ENCODE measurements at regions not wholly inside any gene's neighbourhood (a gene's known extent, or its start where the extent isn't known, plus 50 kb on each side); places are given as distances from the start of the nearest gene placed in this dataset.
"Not testable (repeated sequence)": the region's sequence is repeated elsewhere in the genome, so short reads cannot be mapped to it uniquely, and the experiment has no call there.

DNA sequence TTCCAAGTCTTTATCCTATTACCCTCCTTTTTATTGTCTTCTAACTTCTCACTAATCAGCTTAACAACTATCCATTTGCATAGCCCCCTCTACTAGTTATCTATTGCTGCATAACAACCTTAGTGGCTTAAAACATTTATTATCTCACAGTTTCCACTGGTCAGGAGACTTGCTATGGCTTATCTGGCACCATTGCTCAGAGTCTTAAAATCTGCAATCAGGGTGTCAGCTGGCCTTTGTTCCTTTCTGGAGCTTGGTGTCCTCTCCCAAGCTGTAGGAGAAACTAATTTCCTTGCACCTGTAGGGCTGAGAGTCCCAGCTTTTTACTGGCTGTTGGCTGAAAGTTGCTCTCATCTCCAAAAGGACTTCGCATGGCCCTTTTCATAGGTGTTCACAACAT is 137.0 kb upstream of the SMIM31 start:
- DNase-seq: no peak

DNA sequence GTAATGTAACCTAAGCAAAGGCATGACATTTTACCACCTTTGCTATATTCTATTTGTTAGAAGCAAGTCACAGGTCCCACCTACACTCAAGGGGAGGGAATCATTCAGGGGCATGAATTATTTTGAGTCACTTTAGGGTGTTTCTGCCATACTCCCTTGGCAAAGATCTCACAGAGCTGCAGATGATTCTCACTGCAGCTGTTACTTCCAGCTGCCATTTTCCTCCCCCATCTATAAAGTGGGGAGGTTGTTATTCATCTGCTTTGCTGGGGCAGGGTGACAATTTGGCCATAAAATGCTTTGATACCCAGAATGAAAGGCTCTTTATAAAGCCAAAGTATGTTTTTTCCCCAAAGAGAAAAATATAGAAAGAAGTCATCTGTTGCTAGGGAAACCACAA is 136.5 kb upstream of the SMIM31 start:
- no peak for DNase-seq

DNA sequence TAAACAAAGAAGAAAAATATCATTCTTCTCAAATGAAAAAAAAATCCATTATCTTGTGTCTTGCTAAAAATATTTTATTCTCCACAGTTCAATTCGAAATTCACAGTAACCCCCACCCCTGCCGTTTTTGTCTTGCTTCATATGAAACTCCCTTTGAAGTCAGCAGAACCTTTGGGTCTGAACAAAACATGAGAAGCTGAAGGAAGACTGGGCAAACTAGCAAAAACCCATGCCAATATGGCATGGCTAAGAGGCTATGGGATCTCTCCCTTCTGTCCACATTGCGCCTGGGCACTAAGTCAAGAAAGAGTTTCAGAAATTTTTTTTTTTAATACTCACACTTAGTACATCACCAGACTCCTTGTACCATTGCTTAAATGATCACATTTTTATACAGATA is 136.0 kb upstream of the SMIM31 start:
- no peak for DNase-seq

DNA sequence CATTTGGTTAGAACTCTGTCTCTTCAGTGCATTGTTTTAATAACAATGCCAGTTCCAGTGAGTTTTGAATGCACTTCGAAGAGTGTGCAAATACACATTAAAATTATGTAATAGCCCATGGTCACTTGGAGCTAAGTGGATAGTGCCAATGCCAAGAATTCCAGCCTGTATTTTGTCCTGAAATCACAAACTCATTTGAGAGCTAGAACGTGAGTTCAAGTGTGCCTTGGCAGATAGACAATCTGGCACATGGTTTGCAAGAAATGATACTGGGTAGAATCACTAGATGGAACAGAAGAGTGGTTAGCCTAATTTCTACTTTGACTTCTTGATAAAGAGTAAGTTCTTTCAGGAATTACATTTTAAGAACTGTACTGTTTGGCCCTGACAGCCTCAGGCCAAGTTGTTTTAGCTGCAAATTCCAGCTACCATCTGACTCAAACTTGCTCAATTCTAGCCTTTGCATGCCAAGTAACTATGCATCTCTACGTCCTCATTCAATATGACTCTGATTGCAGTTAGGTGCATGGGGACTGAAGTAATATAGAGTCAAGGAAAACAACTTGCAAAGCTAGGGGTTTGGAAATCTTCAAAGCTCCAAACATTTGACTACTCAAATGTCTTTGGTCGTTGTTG is 131.9 kb upstream of the SMIM31 start:
- DNase-seq: no peak

DNA sequence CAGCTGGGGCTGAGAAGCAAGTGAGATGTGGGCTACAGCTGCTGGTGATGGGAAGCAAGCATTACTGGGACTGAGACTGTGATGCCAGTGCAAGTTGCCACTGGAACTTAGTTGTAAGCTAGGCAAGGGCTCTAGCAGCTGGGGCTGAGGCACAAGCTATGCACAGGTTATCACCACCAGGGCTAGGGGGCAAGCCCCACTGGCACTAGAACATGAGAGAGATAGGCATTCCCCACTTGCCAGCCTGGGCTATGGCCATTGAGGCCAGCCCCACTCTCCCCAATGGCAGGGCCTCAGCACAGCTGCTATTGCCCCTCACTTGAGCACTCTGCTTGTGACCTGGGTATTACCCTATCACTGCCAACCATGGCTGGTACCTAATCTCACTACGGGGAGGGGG is 130.8 kb upstream of the SMIM31 start:
- no peak for DNase-seq

DNA sequence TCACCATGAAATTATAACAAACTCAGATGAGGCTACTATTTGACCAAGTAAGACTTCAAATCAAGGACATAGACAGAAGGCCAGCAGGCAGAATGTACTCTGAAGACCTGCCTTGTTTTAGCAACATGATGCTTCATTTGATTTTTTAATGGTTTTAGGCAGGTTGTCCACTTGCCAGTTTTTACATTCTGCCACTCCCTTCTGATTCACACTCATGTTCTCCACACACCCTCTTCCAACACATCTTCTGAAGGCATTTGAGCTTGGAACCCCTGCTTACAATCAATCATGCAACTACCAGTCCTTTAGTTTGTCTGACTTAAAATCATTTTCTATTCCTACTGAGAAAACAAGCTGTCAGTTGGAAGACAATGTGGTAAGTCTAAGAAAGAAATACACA is 114.9 kb upstream of the SMIM31 start:
- no peak for DNase-seq

DNA sequence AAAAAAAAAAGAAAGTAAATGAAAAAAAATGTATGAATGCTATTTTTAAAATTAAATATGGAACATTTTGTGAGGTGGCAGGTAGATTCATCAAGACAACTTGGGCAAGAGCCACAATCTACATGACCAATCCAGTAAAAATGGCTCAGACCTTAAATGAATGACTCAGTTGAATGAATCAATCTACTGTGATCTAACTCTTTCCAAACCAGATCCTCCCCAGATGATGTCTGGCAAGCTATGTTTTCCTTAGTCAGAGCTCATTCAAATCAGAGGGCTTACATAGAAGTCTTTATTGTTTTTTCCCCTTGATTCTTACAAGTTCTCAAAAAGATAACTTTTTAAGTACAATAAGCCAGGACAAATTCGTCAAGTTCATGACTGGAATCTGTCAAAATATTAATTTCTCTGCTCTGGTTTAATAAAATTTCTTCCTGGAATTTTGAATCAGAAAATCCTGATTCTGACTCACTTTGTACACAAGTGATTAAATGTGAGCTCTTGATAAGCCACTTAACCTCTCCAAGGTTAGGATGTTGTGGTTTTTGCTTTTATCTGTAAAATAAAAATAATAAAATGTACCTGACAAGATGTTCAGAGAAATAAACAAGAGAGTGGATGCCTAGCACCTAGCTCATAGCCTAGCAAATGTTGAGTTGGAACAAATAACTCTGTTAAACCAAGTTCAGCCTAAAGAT is 105.6 kb upstream of the SMIM31 start:
- no peak for DNase-seq

DNA sequence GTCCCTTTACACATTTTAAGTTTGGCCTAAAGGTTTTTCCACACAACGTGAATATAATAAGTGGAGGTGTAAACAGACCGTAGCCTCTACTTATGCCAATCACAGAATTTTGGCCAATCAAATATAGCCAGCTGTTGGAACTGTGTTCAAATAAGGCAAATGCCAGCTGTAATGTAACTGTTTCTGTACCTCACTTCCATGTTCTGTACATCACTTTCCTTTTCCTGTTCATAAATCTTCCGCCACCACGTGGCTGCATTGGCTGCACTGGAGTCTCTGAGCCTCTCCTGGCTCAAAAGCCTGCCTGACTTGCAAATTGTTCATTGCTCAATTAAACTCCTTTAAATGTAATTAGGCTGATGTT is 105.1 kb upstream of the SMIM31 start:
- no peak for DNase-seq

DNA sequence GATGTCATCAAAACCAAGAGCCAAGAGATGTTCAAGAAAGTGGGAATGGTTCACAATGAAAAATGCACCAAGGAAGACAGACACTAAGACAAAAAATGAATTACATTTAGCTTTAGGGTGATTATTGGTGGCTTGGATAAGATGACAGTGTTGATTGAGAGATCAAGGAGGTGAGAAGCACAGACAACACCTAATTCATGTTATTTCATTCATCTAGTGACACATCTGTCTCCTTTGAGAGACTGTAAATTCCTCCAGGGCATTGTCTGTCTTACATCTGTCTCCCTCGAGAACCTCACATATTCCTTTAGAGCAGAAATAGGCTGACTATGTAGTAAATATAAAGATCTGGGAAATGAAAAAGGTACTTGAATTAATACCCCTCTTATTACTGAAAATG is 94.2 kb upstream of the SMIM31 start:
- DNase-seq: no peak

DNA sequence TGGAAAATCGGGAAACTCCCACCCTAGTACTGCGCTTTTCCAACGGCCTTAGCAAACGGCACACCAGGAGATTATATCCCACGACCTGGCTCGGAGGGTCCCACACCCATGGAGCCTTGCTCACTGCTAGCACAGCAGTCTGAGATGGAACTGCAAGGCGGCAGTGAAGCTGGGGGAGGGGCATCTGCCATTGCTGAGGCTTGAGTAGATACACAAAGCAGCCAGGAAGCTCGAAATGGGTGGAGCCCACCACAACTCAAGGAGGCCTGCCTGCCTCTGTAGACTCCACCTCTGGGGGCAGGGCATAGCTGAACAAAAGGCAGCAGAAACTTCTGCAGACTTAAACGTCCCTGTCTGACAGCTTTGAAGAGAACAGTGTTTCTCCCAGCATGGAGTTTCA is 77.8 kb upstream of the SMIM31 start:
- DNase-seq: not testable (repeated sequence)

DNA sequence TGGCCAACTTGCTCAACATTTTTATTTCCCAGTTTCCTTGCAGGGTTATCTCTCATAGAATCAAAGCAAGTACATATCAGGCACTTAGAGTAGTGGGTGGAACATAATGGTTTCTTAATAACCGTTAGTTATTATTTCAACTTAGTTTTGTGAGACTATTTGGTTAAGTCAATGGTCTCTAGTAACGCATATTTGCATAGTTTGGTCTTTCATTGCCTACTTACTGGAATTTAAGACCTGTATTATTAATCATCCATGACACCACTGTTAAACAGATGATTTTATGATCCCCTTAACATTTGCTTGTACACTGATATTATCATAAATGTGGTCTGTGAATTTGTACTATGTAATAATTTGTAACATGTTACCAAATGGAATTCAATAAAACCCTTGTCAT is 70.9 kb upstream of the SMIM31 start:
- no peak for DNase-seq

DNA sequence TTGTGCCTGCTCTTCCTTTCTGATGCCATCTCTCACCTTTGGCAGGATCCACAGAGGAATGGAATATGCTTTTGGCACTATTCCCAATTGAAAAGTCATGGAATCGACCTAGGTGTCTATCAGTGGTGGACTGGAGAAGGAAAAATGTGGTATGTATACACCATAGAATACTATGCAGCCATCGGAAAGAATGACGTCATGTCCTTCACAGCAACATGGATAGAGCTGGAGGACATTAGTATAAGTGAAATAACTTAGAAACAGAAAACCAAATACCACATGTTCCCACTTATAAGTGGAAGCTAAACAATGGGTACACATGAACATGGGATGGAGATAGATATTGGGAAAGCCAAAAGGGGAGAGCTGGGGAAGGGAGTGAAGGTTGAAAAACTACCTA is 58.3 kb upstream of the SMIM31 start:
- no peak for DNase-seq

DNA sequence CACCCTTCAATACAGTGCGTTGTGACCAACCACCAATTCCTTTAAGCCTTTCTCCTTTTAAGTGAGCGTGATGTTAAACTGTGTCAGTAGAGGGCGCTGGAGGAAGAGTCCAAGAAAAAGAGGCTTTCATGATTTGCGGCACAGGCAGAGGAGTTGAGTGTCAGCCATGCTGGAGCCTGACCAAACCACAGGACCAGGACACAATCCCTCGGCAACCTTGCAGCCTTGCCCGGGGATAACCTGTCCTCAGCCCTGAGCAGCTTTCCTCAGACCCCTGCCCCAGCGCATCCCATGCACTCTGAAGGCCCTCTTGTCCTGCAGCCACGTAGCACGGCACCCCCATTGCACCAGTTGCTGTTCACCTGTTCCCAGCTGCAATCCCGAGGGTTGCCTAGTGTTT is 53.5 kb upstream of the SMIM31 start:
- DNase-seq: peak; percentile 8

DNA sequence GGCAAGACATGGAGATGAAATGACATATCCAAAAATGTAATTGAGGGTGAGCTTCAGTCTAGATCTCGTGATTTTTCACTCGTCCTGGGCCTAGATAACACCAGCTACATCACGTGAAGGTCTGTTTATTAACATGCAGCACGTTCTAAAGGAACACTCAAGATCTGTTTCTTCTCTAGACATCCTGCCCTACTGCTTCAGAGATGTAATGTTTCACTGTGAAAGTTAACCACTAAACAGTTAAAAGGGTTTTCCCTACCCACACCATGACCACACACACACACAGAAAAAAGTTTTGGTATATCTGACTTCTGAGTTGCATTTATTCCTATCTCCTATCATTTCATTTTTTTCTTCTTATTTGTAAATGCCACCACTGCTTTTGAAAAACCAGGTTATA is 52.3 kb upstream of the SMIM31 start:
- no peak for DNase-seq
